HUES64 (cell line): ENCODE measurements at regions not wholly inside any gene's neighbourhood (a gene's known extent, or its start where the extent isn't known, plus 50 kb on each side); places are given as distances from the start of the nearest gene placed in this dataset.

ENCODE experiments used
- H3K27ac ChIP-seq: 2 replicates; pipeline ENCODE4 v1.7.0; 2013; ENCODE audit warnings: low read depth, low read length, inconsistent platforms
- H3K27me3 ChIP-seq: 2 replicates; pipeline ENCODE4 v1.6.1; 2013; ENCODE audit warnings: mild to moderate bottlenecking, low read length; ENCODE audit not compliant: insufficient read depth
- H3K36me3 ChIP-seq: 2 replicates; pipeline ENCODE4 v1.6.1; 2013; ENCODE audit warnings: mild to moderate bottlenecking, low read length; ENCODE audit not compliant: insufficient read depth
- H3K4me1 ChIP-seq: 2 replicates; pipeline ENCODE4 v1.6.1; 2013; ENCODE audit warnings: mild to moderate bottlenecking, low read length, moderate library complexity; ENCODE audit not compliant: insufficient read depth
- H3K4me3 ChIP-seq: 2 replicates; pipeline ENCODE4 v1.5.1; 2013; ENCODE audit warnings: mild to moderate bottlenecking, low read length, moderate library complexity
- H3K9ac ChIP-seq: 2 replicates; pipeline ENCODE4 v1.6.1; 2013; ENCODE audit warnings: mild to moderate bottlenecking, low read depth, low read length
- H3K9me3 ChIP-seq: 2 replicates; pipeline ENCODE4 v1.6.1; 2013; ENCODE audit warnings: low read depth, low read length; ENCODE audit not compliant: insufficient read depth
- WGBS: fragments of 150-250, 120-280 bp; methylation state at CpG from one replicate; pipeline ENCODE4 v1.1.7; 2013; ENCODE audit warnings: missing lambda C conversion rate; 5-methylcytosine and 5-hydroxymethylcytosine counted together

DNA sequence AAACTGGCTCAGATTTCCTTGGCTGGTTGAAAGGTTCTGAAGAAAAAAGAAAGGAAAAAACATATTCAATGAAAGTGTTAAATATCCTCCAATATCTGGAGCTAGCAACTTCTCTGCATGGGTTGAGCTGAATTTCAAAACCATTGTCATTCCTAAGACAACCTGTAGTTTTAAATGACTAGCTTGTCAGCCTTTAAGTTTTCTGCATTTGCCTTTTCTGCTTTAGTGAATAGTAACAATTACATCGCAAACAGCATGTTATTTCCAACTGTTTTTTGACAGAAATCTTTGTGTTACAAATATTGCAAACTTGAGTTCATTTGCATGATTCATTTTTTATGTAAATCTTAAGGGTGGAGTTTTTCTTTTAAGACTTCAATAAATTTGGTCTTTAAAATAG is 852.3 kb upstream of the CELF2 start:
- peaks cover 21% of the 10 kb centered on the region for H3K9me3 ChIP-seq
- H3K9ac ChIP-seq: no peak overlapping the region
- no peak overlapping the region for H3K4me3 ChIP-seq
- peaks cover 30% of the 10 kb centered on the region for H3K4me1 ChIP-seq
- no peaks in the 10 kb centered on the region for H3K27me3 ChIP-seq
- 0% methylated on average over 1 of the region's 1 CpG for WGBS
- peak overlapping the region; percentile 88; the same call in 1 of the 2 replicates for H3K27ac ChIP-seq
- no peaks in the 10 kb centered on the region for H3K36me3 ChIP-seq

DNA sequence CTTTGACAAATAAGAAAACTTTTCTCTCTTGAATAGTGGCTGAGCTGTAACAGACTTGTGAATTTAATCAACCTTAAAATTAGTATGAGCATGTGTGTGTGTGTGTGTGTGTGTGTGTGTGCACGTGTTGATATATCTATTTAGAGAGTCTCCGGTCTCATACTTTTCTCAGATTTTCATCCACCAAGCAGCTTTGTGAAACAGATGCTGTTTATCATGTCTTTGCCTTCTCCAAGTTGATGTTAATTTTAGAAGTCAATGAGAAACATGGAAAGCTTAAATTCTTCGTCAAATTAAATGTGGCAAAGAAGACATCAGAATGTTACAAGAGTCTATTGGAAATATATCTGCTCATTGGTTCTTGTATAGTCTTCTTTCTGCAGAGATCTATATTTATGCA is 839.2 kb upstream of the CELF2 start:
- no peak overlapping the region for H3K4me3 ChIP-seq

DNA sequence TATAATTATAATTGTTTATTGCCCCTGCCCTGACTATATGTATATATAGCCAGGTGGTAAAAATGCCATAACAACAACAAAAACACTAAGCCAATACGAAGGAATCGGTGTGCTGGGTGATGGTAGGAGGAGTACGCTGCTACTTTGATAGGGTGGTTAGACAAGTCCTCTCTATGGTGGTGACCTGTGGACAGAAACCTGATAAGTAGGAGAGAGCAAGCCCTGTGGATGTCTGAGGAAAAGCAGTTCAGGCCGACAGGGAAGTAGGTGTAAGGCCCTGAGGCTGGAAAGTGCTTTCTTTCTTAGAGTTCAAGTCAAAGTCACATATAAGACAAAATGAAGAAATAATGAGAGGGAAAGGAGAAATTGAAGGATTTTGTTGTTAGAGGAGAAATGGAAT is 823.8 kb upstream of the CELF2 start:
- 84% methylated on average over 4 of the region's 4 CpGs for WGBS
- Histone ChIP-seq H3K9ac (no peak overlapping the region), H3K4me3 (no peak overlapping the region), H3K36me3 (no peaks in the 10 kb centered on the region), H3K27me3 (no peaks in the 10 kb centered on the region), H3K4me1 (no peaks in the 10 kb centered on the region), H3K27ac (no peak overlapping the region), H3K9me3 (no peaks in the 10 kb centered on the region)

More for the DNA sequence above, 839.2 kb upstream of the CELF2 start:
- no peaks in the 10 kb centered on the region for H3K27me3 ChIP-seq
- no peak overlapping the region for H3K27ac ChIP-seq
- no peak overlapping the region for H3K9ac ChIP-seq
- peaks cover 6% of the 10 kb centered on the region; the same call in 1 of the 2 replicates for H3K9me3 ChIP-seq
- no peaks in the 10 kb centered on the region for H3K4me1 ChIP-seq
- 100% methylated on average over 2 of the region's 3 CpGs for WGBS
- H3K36me3 ChIP-seq: no peaks in the 10 kb centered on the region

DNA sequence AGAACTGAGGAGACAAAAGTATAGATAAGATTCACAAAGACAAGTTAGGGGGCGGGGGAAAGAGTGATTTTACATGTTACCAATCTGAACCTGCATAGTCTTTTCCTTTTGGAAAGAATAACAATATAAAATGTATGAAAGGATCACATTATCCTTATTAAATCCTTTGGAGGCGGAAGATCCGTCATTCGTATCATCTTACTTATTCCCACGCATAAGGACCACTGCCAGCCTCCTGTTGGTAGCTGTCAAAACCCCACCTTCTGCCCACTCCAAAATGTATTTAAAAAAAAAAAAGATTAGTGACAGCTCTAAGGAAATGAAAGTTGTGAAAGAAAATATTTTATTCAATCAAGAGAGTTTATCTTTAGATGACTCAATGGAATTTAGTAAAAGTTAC is 821.0 kb upstream of the CELF2 start:
- Histone ChIP-seq H3K36me3 (no peaks in the 10 kb centered on the region), H3K4me1 (no peaks in the 10 kb centered on the region), H3K27ac (no peak overlapping the region), H3K27me3 (no peaks in the 10 kb centered on the region), H3K9ac (no peak overlapping the region), H3K4me3 (no peak overlapping the region), H3K9me3 (no peaks in the 10 kb centered on the region)
- 95% methylated on average over 5 of the region's 5 CpGs for WGBS

DNA sequence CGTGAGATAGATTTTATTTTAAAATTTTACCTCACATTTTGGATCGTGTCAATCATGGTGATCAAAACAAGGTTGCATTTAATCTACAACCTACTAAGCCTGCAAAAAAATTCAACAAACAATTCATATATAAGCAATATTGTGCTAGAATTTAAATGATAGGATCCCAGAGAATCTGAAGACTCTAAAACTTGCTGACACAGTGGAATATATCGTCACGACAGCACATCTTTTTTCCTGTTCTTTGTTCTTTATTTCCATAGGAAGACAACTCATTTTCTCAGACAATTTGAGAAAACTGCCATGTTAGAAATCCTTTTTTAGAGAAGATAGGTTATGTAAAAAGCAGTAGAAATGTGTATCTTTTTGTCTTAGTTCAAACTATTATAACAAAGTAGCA is 820.2 kb upstream of the CELF2 start:
- no peak overlapping the region for H3K4me3 ChIP-seq
- H3K4me1 ChIP-seq: no peaks in the 10 kb centered on the region
- H3K9ac ChIP-seq: no peak overlapping the region
- H3K27ac ChIP-seq: no peak overlapping the region
- no peaks in the 10 kb centered on the region for H3K36me3 ChIP-seq
- 100% methylated on average over 4 of the region's 4 CpGs for WGBS
- no peaks in the 10 kb centered on the region for H3K9me3 ChIP-seq
- no peaks in the 10 kb centered on the region for H3K27me3 ChIP-seq

DNA sequence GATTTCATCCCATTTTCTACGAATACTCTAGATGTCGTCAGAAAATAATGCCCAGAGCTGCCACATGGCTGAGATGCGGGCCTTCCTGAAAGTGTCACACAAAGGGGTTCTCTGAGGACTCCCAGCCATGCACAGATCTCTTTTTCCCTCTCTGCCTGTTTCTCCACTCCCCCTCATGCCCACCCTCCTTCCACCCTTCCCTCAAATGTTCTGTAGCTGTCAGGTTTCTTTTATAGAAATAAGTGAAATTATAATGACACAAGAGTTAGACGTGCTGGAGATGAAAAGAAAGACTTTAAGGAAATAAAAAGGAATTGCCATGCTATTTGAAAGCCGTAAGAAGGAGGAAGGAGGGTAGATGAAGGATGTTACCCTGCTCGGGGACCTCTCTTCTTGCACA is 819.3 kb upstream of the CELF2 start:
- 92% methylated on average over 6 of the region's 6 CpGs for whole genome bisulfite sequencing
- H3K9me3 ChIP-seq: peaks cover 3% of the 10 kb centered on the region

DNA sequence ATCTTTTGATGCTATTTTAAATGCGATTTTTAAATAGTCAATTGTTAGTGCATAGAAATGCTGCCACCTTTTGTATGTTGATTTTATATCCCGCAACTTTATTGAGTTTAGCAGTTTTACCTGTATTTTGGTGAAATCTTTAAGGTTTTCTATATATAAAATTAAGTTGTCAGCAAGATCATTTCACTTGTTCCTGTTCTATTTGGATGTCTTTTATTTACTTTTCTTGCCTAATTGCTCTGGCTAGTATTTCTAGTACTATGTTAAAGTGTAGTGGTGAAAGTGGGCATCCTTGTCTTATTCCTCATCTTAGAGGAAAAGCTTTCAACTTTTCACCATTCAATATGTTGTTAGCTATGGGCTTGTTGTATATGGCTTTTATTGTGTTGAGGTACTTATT is 813.3 kb upstream of the CELF2 start:
- WGBS: 100% methylated on average over 2 of the region's 2 CpGs
- Histone ChIP-seq H3K36me3 (no peaks in the 10 kb centered on the region), H3K4me1 (no peaks in the 10 kb centered on the region), H3K4me3 (no peak overlapping the region), H3K27ac (no peak overlapping the region), H3K27me3 (no peaks in the 10 kb centered on the region), H3K9ac (no peak overlapping the region), H3K9me3 (peaks cover 22% of the 10 kb centered on the region)

More for the DNA sequence above, 819.3 kb upstream of the CELF2 start:
- H3K27me3 ChIP-seq: no peaks in the 10 kb centered on the region
- H3K27ac ChIP-seq: no peak overlapping the region
- no peaks in the 10 kb centered on the region for H3K36me3 ChIP-seq
- no peaks in the 10 kb centered on the region for H3K4me1 ChIP-seq
- no peak overlapping the region for H3K9ac ChIP-seq
- H3K4me3 ChIP-seq: no peak overlapping the region

DNA sequence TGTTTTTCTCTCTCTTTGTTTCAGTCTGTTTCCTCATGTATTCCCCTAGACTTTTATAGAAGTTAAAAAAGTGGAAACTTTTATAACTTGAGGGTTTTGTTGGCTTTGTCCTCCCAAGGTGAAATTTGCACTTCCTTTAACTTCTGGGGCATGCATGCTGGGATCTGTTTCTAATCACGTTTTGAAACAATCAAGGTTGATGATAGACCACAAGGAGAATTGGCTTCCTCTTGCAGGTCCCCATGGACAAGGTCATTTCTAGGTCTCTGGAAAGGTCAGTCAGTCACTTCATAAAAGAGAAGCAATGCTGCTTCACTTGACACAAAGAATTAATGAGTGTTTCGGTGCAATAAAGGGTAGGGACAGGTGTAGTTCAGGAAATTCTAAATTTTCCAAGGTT is 811.8 kb upstream of the CELF2 start:
- Histone ChIP-seq H3K4me1 (no peaks in the 10 kb centered on the region), H3K4me3 (no peak overlapping the region), H3K27ac (no peak overlapping the region), H3K27me3 (no peaks in the 10 kb centered on the region), H3K36me3 (no peaks in the 10 kb centered on the region), H3K9ac (no peak overlapping the region), H3K9me3 (peaks cover 22% of the 10 kb centered on the region)
- 88% methylated on average over 1 of the region's 2 CpGs for WGBS

DNA sequence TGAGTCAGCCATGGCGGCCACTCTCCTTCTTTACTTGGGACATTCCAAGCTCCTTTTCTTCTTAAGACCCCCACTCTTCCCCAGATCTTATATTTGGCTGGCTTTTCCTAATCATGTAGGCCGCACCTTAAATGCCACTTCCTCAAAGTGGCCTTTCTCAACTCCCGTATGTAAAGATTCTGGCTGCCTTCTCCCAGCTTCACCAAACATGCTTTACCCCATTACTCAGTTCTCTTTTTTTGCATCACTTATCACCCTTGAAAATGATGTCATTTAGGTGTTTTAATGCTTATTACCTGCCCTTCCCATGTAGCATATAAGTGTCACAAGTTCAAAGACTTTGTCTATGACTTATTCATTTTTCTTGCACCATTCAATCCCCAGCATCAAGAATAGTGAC is 810.1 kb upstream of the CELF2 start:
- WGBS: 96% methylated on average over 3 of the region's 3 CpGs
- Histone ChIP-seq H3K36me3 (no peaks in the 10 kb centered on the region), H3K4me3 (no peak overlapping the region), H3K9ac (no peak overlapping the region), H3K4me1 (no peaks in the 10 kb centered on the region), H3K27me3 (no peaks in the 10 kb centered on the region), H3K9me3 (peaks cover 22% of the 10 kb centered on the region), H3K27ac (no peak overlapping the region)

DNA sequence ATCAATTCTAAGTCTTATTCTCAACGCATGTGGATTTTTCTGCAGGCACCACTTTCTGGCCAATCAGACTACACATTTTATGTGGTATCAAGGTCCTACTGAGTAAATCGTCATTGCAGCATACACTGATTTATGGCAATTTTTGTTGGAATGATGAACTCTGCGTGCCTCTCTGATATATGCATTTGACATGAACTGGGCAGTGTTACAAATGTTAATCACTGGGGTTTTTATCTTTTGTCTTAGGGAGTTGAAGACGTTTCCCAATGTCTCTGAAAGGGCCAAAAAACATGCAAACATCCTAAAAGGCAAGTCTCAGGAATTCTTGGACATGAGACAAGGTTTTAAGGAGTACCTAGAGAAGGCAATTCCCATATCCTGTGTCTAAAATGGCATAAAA is 809.5 kb upstream of the CELF2 start:
- WGBS: 95% methylated on average over 4 of the region's 4 CpGs
- H3K36me3 ChIP-seq: no peaks in the 10 kb centered on the region

DNA sequence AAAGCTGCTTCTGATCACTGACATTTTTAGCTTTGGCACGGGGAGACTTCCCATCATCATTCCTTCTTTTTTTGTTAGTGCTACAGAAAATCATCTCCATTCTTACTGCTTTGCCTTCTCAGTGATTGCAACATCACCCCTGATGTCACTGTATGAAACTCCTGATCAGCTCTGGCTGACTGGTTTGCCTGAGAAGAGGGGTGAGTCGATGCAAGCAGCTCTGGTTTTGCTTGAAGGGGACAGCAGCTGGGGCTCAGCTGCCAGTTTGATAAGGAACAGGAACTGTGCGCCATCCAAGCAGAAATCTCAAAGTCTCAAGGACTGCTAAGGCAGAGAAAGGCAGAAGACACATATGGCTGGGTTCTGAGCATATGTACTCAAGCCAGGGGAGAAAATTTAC is 808.5 kb upstream of the CELF2 start:
- Histone ChIP-seq H3K4me1 (no peaks in the 10 kb centered on the region), H3K9ac (no peak overlapping the region), H3K9me3 (peaks cover 10% of the 10 kb centered on the region), H3K36me3 (no peaks in the 10 kb centered on the region), H3K4me3 (no peak overlapping the region), H3K27me3 (no peaks in the 10 kb centered on the region), H3K27ac (no peak overlapping the region)
- 89% methylated on average over 3 of the region's 3 CpGs for WGBS

More for the DNA sequence above, 809.5 kb upstream of the CELF2 start:
- Histone ChIP-seq H3K27ac (no peak overlapping the region), H3K4me1 (no peaks in the 10 kb centered on the region), H3K27me3 (no peaks in the 10 kb centered on the region), H3K9me3 (peaks cover 20% of the 10 kb centered on the region), H3K4me3 (no peak overlapping the region), H3K9ac (no peak overlapping the region)

DNA sequence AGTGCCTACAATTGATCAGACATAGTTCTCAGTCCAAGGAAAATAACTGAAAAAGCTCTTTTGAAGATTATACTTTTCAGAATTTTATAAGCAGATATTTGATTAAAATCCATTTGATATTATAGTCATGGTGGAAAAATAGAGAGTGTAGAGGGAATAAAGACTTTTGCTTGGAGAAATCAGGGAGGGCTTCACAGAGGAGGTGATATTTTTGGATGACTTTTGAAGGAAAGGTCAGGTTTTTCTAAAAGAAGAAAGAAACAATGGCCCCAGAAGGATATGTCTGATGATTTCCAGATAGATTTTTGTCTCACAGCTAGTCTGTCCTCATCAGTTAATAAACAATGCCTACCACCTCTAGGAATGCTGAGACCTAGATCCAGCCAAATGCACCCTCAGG is 806.3 kb upstream of the CELF2 start:
- no peak overlapping the region for H3K27ac ChIP-seq
- no peaks in the 10 kb centered on the region for H3K4me1 ChIP-seq
- no peak overlapping the region for H3K9ac ChIP-seq
- H3K9me3 ChIP-seq: no peaks in the 10 kb centered on the region
- no peaks in the 10 kb centered on the region for H3K27me3 ChIP-seq
- no peaks in the 10 kb centered on the region for H3K36me3 ChIP-seq
- H3K4me3 ChIP-seq: no peak overlapping the region
